Loucy (cell line): ENCODE measurements at regions not wholly inside any gene's neighbourhood (a gene's known extent, or its start where the extent isn't known, plus 50 kb on each side); places are given as distances from the start of the nearest gene placed in this dataset.

Source experiments
- H2AFZ ChIP-seq: fragments of 200-600 bp; sonication (generic); 2 replicates; pipeline ENCODE4 v1.6.0; 2016; ENCODE audit warnings: antibody characterized with exemption, mild to moderate bottlenecking, low read length, moderate library complexity
- H3F3A ChIP-seq: fragments of 200-600 bp; 2 replicates; pipeline ENCODE4 v1.6.0; 2016; ENCODE audit warnings: antibody characterized with exemption, low read depth, mild to moderate bottlenecking
- H3K27me3 ChIP-seq: fragments of 200-600 bp; sonication (generic); 2 replicates; pipeline ENCODE4 v1.6.1; 2014; ENCODE audit warnings: low read length, mild to moderate bottlenecking; ENCODE audit not compliant: insufficient read depth, poor library complexity, severe bottlenecking
- H3K36me3 ChIP-seq: fragments of 200-600 bp; sonication (generic); 2 replicates; pipeline ENCODE4 v1.6.1; 2016; ENCODE audit warnings: low read length; ENCODE audit not compliant: insufficient read depth
- H3K4me1 ChIP-seq: fragments of 200-600 bp; sonication (generic); 2 replicates; pipeline ENCODE4 v1.5.1; 2014; ENCODE audit warnings: low read length, mild to moderate bottlenecking; ENCODE audit not compliant: insufficient read depth, poor library complexity, severe bottlenecking
- H3K4me2 ChIP-seq: fragments of 200-600 bp; sonication (generic); 2 replicates; pipeline ENCODE4 v1.6.0; 2014; ENCODE audit warnings: antibody characterized with exemption, low read length, low read depth, mild to moderate bottlenecking; ENCODE audit not compliant: poor library complexity, severe bottlenecking
- H3K4me3 ChIP-seq: fragments of 200-600 bp; sonication (generic); 2 replicates; pipeline ENCODE4 v1.5.1; 2014; ENCODE audit warnings: low read length, mild to moderate bottlenecking, mixed read lengths; ENCODE audit not compliant: poor library complexity, severe bottlenecking
- H3K79me2 ChIP-seq: fragments of 200-600 bp; sonication (generic); 2 replicates; pipeline ENCODE4 v1.6.1; 2014; ENCODE audit warnings: low read length; ENCODE audit not compliant: insufficient read depth
- H3K9ac ChIP-seq: fragments of 200-600 bp; sonication (generic); 2 replicates; pipeline ENCODE4 v1.6.0; 2014; ENCODE audit warnings: mild to moderate bottlenecking, low read depth, low read length, moderate library complexity; ENCODE audit not compliant: poor library complexity, severe bottlenecking
- H3K9me2 ChIP-seq: fragments of 200-600 bp; sonication (generic); replicated peaks from 2 replicates; pipeline ENCODE4 v1.6.1; 2016; ENCODE audit warnings: low read depth, low read length, mixed read lengths
- H3K9me3 ChIP-seq: fragments of 200-600 bp; sonication (generic); 2 replicates; pipeline ENCODE4 v1.6.1; 2014; ENCODE audit warnings: mild to moderate bottlenecking, antibody characterized with exemption, low read length, low read depth; ENCODE audit not compliant: insufficient read depth
- H4K20me1 ChIP-seq: fragments of 200-600 bp; sonication (generic); 2 replicates; pipeline ENCODE4 v1.6.0; 2014; ENCODE audit warnings: antibody characterized with exemption, low read length, mild to moderate bottlenecking; ENCODE audit not compliant: insufficient read depth, poor library complexity, severe bottlenecking
- CTCF ChIP-seq: fragments of 200-600 bp; sonication (generic); conservative IDR thresholded peaks from 2 replicates; pipeline ENCODE4 v1.5.1; 2014; ENCODE audit warnings: mild to moderate bottlenecking, antibody characterized with exemption, low read length
- EZH2phosphoT487 ChIP-seq: fragments of 200-600 bp; IDR thresholded peaks from 2 replicates; pipeline ENCODE4 v1.6.1; 2018; ENCODE audit warnings: antibody characterized with exemption, mild to moderate bottlenecking, moderate library complexity, borderline replicate concordance

GRCh38 chr14:98999345-98999744, 272.7 kb downstream of the BCL11B start:
- H3K36me3 ChIP-seq = no peaks in the 10 kb centered on the region
- no peak overlapping the region for H3K9ac ChIP-seq
- no peaks in the 10 kb centered on the region for H4K20me1 ChIP-seq
- no peaks in the 10 kb centered on the region for H3F3A ChIP-seq
- no peak overlapping the region for H2AFZ ChIP-seq
- no peaks in the 10 kb centered on the region for H3K9me2 ChIP-seq
- no peaks in the 10 kb centered on the region for H3K27me3 ChIP-seq
- H3K4me2 ChIP-seq = no peak overlapping the region
- H3K9me3 ChIP-seq = no peaks in the 10 kb centered on the region
- H3K4me3 ChIP-seq = no peak overlapping the region
- TF ChIP-seq CTCF (no peak), EZH2phosphoT487 (no peak)
- H3K79me2 ChIP-seq = no peaks in the 10 kb centered on the region
- no peaks in the 10 kb centered on the region for H3K4me1 ChIP-seq

GRCh38 chr14:98999901-99000300, 272.1 kb downstream of the BCL11B start:
- Histone ChIP-seq H3K9me2 (no peaks in the 10 kb centered on the region), H3K27me3 (no peaks in the 10 kb centered on the region), H3K4me2 (no peak overlapping the region), H4K20me1 (no peaks in the 10 kb centered on the region), H3F3A (no peaks in the 10 kb centered on the region), H3K9ac (no peak overlapping the region), H3K4me3 (no peak overlapping the region), H2AFZ (no peak overlapping the region), H3K36me3 (no peaks in the 10 kb centered on the region), H3K4me1 (no peaks in the 10 kb centered on the region), H3K9me3 (no peaks in the 10 kb centered on the region), H3K79me2 (no peaks in the 10 kb centered on the region)
- no peak for TF ChIP-seq CTCF
- no peak for TF ChIP-seq EZH2phosphoT487

- TF ChIP-seq CTCF (no peak), EZH2phosphoT487 (no peak)
- H2AFZ ChIP-seq = no peak overlapping the region
Measured at GRCh38 chr14:99001241-99001640, 270.8 kb downstream of the BCL11B start.

More at GRCh38 chr14:99001241-99001640, 270.8 kb downstream of the BCL11B start:
- H3K9ac ChIP-seq = no peak overlapping the region
- H3K36me3 ChIP-seq = no peaks in the 10 kb centered on the region
- H3K27me3 ChIP-seq = no peaks in the 10 kb centered on the region
- H3K4me2 ChIP-seq = no peak overlapping the region
- no peaks in the 10 kb centered on the region for H3K4me1 ChIP-seq
- H3F3A ChIP-seq = no peaks in the 10 kb centered on the region
- no peak overlapping the region for H3K4me3 ChIP-seq
- H3K9me3 ChIP-seq = no peaks in the 10 kb centered on the region
- H3K9me2 ChIP-seq = no peaks in the 10 kb centered on the region
- H4K20me1 ChIP-seq = no peaks in the 10 kb centered on the region
- no peaks in the 10 kb centered on the region for H3K79me2 ChIP-seq
